ENCODE measurements at regions not wholly inside any gene's neighbourhood (a gene's known extent, or its start where the extent isn't known, plus 50 kb on each side); places are given as distances from the start of the nearest gene placed in this dataset.

- DNase-seq (ENCODE audit: low read depth in 2 of 2) = no peak
Observed at GRCh38 chr15:29880341-29880740, 58.1 kb upstream of the TJP1 start.

GRCh38 chr15:29874977-29875376 lies 52.7 kb upstream of the TJP1 start:
- DNase-seq (ENCODE audit: low read depth in 2 of 2) = no peak

- no peak for DNase-seq (ENCODE audit: low read depth in 2 of 2)
Observed at GRCh38 chr15:29873947-29874411, 51.7 kb upstream of the TJP1 start.

GRCh38 chr15:29873264-29873663 lies 51.0 kb upstream of the TJP1 start:
- DNase-seq (ENCODE audit: low read depth in 2 of 2) = no peak

GRCh38 chr15:29872716-29873115 lies 50.4 kb upstream of the TJP1 start:
- DNase-seq (ENCODE audit: low read depth in 2 of 2) = no peak

All from stimulated activated CD8-positive, alpha-beta memory T cell treated with anti-CD3 and anti-CD28 coated beads, Interleukin-2, amount 100 ng/mL, for 48 hours (primary cell).